Activated T-helper 1 cell treated with anti-CD3 and anti-CD28 coated beads, Interleukin-2, amount 50 U/mL, for 16 hours (primary cell): ENCODE measurements at regions not wholly inside any gene's neighbourhood (a gene's known extent, or its start where the extent isn't known, plus 50 kb on each side); places are given as distances from the start of the nearest gene placed in this dataset.

ENCODE experiments used
- DNase-seq, 2 donors: peaks; one replicate each; pipeline ENCODE4 v3.0.0-alpha.2; 2020; ENCODE audit warnings: low read depth in 1 of 2, low spot score in 1 of 2

- no peak for DNase-seq
Measured at GRCh38 chr13:74683411-74683810, 549.2 kb upstream of the KLF12 start.

GRCh38 chr13:74682746-74683145, 548.5 kb upstream of the KLF12 start:
- no peak for DNase-seq

- DNase-seq: no peak
Measured at GRCh38 chr13:74681891-74682290, 547.7 kb upstream of the KLF12 start.

- no peak for DNase-seq
Measured at GRCh38 chr13:74678308-74678965, 544.2 kb upstream of the KLF12 start.

GRCh38 chr13:74675972-74676371, 541.8 kb upstream of the KLF12 start:
- DNase-seq: no peak

GRCh38 chr13:74675182-74675581, 541.0 kb upstream of the KLF12 start:
- no peak for DNase-seq

GRCh38 chr13:74674720-74675119, 540.5 kb upstream of the KLF12 start:
- DNase-seq: no peak

- DNase-seq: no peak
Measured at GRCh38 chr13:74669149-74669548, 534.9 kb upstream of the KLF12 start.

GRCh38 chr13:74667656-74668203, 533.5 kb upstream of the KLF12 start:
- DNase-seq: no peak

GRCh38 chr13:74662905-74663304, 528.7 kb upstream of the KLF12 start:
- no peak for DNase-seq

- DNase-seq: no peak
Measured at GRCh38 chr13:74661851-74662250, 527.6 kb upstream of the KLF12 start.

- no peak for DNase-seq
Measured at GRCh38 chr13:74657765-74658164, 523.6 kb upstream of the KLF12 start.

GRCh38 chr13:74651121-74651520, 516.9 kb upstream of the KLF12 start:
- no peak for DNase-seq

- no peak for DNase-seq
Measured at GRCh38 chr13:74647991-74648390, 513.8 kb upstream of the KLF12 start.

- no peak for DNase-seq
Measured at GRCh38 chr13:74647211-74647610, 513.0 kb upstream of the KLF12 start.

GRCh38 chr13:74646091-74646490, 511.9 kb upstream of the KLF12 start:
- DNase-seq: no peak

- DNase-seq: no peak
Measured at GRCh38 chr13:74645586-74645985, 511.4 kb upstream of the KLF12 start.

GRCh38 chr13:74644229-74644628, 510.0 kb upstream of the KLF12 start:
- DNase-seq: no peak

- DNase-seq: no peak
Measured at GRCh38 chr13:74641586-74641985, 507.4 kb upstream of the KLF12 start.

GRCh38 chr13:74633734-74634133, 499.5 kb upstream of the KLF12 start:
- no peak for DNase-seq

- DNase-seq: no peak
Measured at GRCh38 chr13:74629985-74630384, 495.8 kb upstream of the KLF12 start.

GRCh38 chr13:74625541-74625940, 491.3 kb upstream of the KLF12 start:
- DNase-seq: no peak

- DNase-seq: no peak
Measured at GRCh38 chr13:74623761-74624160, 489.6 kb upstream of the KLF12 start.
